Thoracic aorta (tissue), 2 donors: ENCODE measurements at regions not wholly inside any gene's neighbourhood (a gene's known extent, or its start where the extent isn't known, plus 50 kb on each side); places are given as distances from the start of the nearest gene placed in this dataset.

Source experiments
- ATAC-seq: fragments of 150-250 bp; one replicate; pipeline ENCODE4 v1.8.0; 2017; ENCODE audit warnings: low read depth; ENCODE audit not compliant: insufficient number of reproducible peaks, low FRiP score
- DNase-seq: peaks from one replicate; pipeline ENCODE4 v3.0.0-alpha.2; 2020; ENCODE audit warnings: low spot score
- H3K27ac ChIP-seq, 2 donors: fragments of 200-600 bp; sonication (generic); 1 replicate in 1 of 2; 2 replicates in 1 of 2; pipeline ENCODE4 v1.5.1; 2016; ENCODE audit warnings: mild to moderate bottlenecking in 2 of 2, moderate library complexity in 2 of 2
- H3K27me3 ChIP-seq: fragments of 200-600 bp; sonication (generic); replicated peaks from 2 replicates; pipeline ENCODE4 v1.6.0; 2016; ENCODE audit warnings: mild to moderate bottlenecking; ENCODE audit not compliant: insufficient read depth
- H3K36me3 ChIP-seq: fragments of 200-600 bp; sonication (generic); one replicate; pipeline ENCODE4 v1.5.1; 2016
- H3K4me1 ChIP-seq, 2 donors: fragments of 200-600 bp; sonication (generic); 1 replicate in 1 of 2; 2 replicates in 1 of 2; pipeline versions ENCODE4 v1.5.1 to v1.6.0; 2016; ENCODE audit warnings: low read depth in 2 of 2, mild to moderate bottlenecking in 1 of 2; ENCODE audit not compliant: control insufficient read depth in 1 of 2
- H3K4me3 ChIP-seq: fragments of 200-600 bp; sonication (generic); 2 replicates; pipeline ENCODE4 v1.5.1; 2016; ENCODE audit warnings: mild to moderate bottlenecking
- H3K9me3 ChIP-seq: fragments of 200-600 bp; sonication (generic); 2 replicates; pipeline ENCODE4 v1.5.1; 2016
- TF ChIP-seq, protein P1 (sequence below): fragments of 200-600 bp; sonication (generic); IDR thresholded peaks from one replicate; pipeline ENCODE4 v1.5.1; 2019; ENCODE audit warnings: antibody characterized with exemption

DNA sequence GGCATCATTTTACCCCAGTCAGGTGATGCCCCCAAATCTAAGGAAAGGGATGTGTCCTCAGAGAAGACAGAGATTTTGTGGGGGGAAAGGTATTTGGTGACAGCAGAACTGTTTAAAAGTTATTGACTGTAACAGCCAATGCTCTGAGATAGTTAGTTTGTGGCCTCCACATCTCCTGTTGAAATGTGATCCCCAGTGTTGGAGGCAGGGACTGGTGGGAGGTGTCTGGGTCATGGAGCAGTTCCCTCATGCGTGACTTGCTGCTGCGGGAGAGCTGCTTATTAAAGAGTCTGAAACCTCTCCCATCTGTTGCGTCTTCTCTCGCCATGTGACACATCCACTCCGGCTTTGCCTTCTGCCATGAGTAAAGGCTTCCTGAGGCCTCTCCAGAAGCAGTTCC, 282.8 kb upstream of the FOXQ1 start:
- Histone ChIP-seq H3K4me3 (no peak overlapping the region), H3K27me3 (no peaks in the 10 kb centered on the region), H3K36me3 (no peaks in the 10 kb centered on the region), H3K4me1 (no peaks in the 10 kb centered on the region), H3K27ac (no peak overlapping the region), H3K9me3 (no peaks in the 10 kb centered on the region)
- DNase-seq (no peak), ATAC-seq (no peak)
- TF ChIP-seq, protein P1, sequence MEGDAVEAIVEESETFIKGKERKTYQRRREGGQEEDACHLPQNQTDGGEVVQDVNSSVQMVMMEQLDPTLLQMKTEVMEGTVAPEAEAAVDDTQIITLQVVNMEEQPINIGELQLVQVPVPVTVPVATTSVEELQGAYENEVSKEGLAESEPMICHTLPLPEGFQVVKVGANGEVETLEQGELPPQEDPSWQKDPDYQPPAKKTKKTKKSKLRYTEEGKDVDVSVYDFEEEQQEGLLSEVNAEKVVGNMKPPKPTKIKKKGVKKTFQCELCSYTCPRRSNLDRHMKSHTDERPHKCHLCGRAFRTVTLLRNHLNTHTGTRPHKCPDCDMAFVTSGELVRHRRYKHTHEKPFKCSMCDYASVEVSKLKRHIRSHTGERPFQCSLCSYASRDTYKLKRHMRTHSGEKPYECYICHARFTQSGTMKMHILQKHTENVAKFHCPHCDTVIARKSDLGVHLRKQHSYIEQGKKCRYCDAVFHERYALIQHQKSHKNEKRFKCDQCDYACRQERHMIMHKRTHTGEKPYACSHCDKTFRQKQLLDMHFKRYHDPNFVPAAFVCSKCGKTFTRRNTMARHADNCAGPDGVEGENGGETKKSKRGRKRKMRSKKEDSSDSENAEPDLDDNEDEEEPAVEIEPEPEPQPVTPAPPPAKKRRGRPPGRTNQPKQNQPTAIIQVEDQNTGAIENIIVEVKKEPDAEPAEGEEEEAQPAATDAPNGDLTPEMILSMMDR, result no peak

DNA sequence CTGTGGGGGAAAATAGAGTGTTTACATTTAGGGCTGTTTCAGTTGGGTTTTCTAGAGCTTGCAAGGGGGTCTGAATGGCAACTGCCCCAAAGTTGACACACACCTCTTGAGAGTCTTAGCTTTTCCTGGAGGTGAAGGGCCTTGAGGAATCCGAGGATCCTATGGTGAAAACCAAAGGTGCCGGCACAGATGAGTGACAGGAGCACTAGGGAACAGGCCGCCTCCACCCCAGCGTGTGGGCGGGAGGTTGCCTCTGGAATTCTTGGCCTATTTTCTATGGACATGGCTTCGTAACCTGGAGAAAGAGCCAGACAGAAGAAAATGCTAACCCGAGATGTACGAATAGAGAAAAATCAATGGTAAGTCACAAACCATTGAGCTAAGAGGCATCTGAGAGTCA, 283.2 kb upstream of the FOXQ1 start:
- H3K27ac ChIP-seq, result no peak overlapping the region
- ATAC-seq (no peak), DNase-seq (no peak)
- TF ChIP-seq, protein P1, result no peak
- H3K36me3 ChIP-seq, result no peaks in the 10 kb centered on the region
- H3K9me3 ChIP-seq, result no peaks in the 10 kb centered on the region
- H3K27me3 ChIP-seq, result no peaks in the 10 kb centered on the region
- no peak overlapping the region for H3K4me3 ChIP-seq
- no peaks in the 10 kb centered on the region for H3K4me1 ChIP-seq

DNA sequence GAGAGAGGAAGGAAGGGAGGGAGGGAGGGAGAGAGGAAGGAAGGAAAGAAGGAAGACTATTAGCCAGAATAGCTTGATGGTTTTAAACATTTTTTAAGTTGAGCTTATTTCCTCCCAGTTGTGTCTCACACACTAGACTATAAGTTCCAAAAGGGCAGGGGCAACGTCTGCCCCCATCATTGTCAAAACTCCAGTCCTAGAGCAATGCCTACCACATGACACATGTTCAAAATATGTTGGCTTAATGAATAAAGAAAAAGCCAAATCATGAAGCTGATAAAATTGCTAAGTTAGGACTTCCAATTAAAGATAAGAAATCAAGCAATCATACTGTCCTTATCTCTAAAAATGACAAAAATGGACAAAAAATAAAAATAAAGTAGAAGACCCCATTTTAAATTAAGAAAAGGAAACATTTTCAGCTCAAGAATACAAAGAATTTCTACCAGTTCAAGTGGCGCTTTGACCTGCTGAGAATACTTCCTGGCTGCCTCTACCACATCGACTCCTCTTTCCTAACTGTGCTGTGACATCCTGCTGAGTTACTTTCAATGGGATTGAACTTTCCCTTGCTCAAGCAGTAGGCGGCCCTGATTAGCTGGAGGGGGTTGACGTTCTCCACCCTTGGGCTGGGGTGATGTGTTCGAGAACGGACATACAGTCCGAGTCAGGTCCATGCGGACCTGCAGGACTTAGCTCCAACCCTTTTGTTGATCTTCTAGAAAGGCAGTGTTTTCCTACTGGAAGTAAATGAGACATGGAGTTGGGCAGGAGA, 283.9 kb upstream of the FOXQ1 start:
- TF ChIP-seq, protein P1, result no peak
- Histone ChIP-seq H3K27me3 (no peaks in the 10 kb centered on the region), H3K4me3 (no peak overlapping the region), H3K27ac (no peak overlapping the region), H3K9me3 (no peaks in the 10 kb centered on the region), H3K4me1 (no peaks in the 10 kb centered on the region), H3K36me3 (no peaks in the 10 kb centered on the region)
- ATAC-seq, result no peak
- DNase-seq, result no peak

DNA sequence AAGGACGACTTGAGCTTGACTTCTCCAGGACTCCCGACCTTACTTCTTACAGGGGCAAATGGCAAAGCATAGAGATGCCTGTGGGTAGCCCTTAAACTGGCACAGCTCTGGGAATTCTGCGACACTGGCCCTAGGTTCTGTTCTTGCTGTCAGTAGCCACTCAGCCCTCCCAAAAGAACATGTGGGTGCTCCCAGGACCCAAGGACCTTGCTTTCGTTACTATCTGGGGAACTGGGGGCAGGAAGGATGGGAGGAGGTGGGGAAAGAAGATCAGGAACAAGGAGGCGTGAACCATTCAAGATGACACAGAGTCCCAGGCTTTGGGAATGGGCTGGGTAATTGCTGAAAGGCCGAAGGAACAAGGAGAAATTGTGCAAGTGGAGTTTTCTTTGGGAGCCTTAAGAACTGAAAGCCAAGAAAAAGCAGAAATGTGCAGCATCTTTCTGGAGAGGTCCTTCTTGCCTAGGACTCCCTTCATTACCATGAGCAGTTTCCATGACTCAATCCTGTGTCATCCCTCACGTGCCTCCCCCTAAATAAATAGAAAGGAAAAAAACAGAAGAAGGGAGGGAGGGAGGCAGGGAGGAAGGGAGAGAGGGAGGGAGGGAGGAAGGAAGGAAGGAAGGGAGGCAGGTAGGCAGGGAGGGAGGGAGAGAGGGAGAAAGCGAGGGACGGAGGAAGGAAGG, 284.6 kb upstream of the FOXQ1 start:
- no peaks in the 10 kb centered on the region for H3K36me3 ChIP-seq
- ATAC-seq, result no peak
- no peaks in the 10 kb centered on the region for H3K4me1 ChIP-seq
- H3K27ac ChIP-seq, result no peak overlapping the region
- TF ChIP-seq, protein P1, result no peak
- H3K9me3 ChIP-seq, result no peaks in the 10 kb centered on the region
- no peak overlapping the region for H3K4me3 ChIP-seq
- no peaks in the 10 kb centered on the region for H3K27me3 ChIP-seq
- DNase-seq, result no peak

DNA sequence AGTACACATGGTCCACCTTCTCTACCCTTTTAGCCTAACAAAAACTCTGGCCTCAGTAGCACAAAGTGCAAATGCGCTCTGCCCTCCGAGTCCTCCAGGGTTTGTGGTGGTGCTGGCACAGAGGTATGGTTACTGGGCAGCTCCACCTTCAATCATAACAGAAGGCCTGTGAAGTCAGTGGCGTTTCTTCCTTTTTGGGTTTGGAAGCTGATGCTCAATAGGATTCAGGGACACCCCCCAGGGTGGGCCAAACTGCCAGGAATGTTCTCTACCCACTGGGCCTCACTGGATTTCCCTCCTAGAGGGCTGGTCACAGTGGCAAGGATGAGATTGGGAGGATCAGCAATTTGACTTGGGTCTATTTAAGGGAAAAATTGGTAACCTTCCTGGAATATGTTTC, 286.1 kb upstream of the FOXQ1 start:
- Histone ChIP-seq H3K4me3 (no peak overlapping the region), H3K27ac (no peak overlapping the region), H3K9me3 (no peaks in the 10 kb centered on the region), H3K27me3 (no peaks in the 10 kb centered on the region), H3K36me3 (no peaks in the 10 kb centered on the region), H3K4me1 (no peaks in the 10 kb centered on the region)
- TF ChIP-seq, protein P1, result no peak
- no peak for DNase-seq
- ATAC-seq, result no peak
